Karpas-422 (cell line): ENCODE measurements at regions not wholly inside any gene's neighbourhood (a gene's known extent, or its start where the extent isn't known, plus 50 kb on each side); places are given as distances from the start of the nearest gene placed in this dataset. TPM values are rescaled to one million over a fixed set of nuclear protein-coding genes. Genes with fewer than 3 reads are reported as not detected.
A peak's percentile ranks its signal among the peaks of the same experiment; 100 is the strongest.

Experiments used
- DNase-seq: peaks from one replicate; pipeline ENCODE4 v3.0.0-alpha.2; 2015
- H2AFZ ChIP-seq: fragments of 200-600 bp; sonication (generic); 2 replicates; pipeline ENCODE4 v1.6.1; 2014; ENCODE audit warnings: antibody characterized with exemption, low read length, mixed read lengths
- H3K27ac ChIP-seq: fragments of 200-600 bp; sonication (generic); 2 replicates; pipeline ENCODE4 v1.5.1; 2014; ENCODE audit warnings: mild to moderate bottlenecking, low read length, moderate library complexity
- H3K27me3 ChIP-seq: fragments of 200-600 bp; sonication (generic); 2 replicates; pipeline ENCODE4 v1.6.1; 2014; ENCODE audit warnings: low read length, mixed read lengths
- H3K36me3 ChIP-seq: fragments of 200-600 bp; sonication (generic); 2 replicates; pipeline ENCODE4 v1.6.1; 2014; ENCODE audit warnings: low read length, mixed read lengths; ENCODE audit not compliant: insufficient read depth
- H3K4me1 ChIP-seq: fragments of 200-600 bp; sonication (generic); 2 replicates; pipeline ENCODE4 v1.6.1; 2014; ENCODE audit warnings: mild to moderate bottlenecking, low read length, mixed read lengths
- H3K4me2 ChIP-seq: fragments of 200-600 bp; sonication (generic); 2 replicates; pipeline ENCODE4 v1.6.1; 2014; ENCODE audit warnings: low read length, low read depth, mild to moderate bottlenecking; ENCODE audit not compliant: poor library complexity, severe bottlenecking
- H3K4me3 ChIP-seq: fragments of 200-600 bp; sonication (generic); 2 replicates; pipeline ENCODE4 v1.5.1; 2014; ENCODE audit warnings: mild to moderate bottlenecking, antibody characterized with exemption, low read length, mixed read lengths
- H3K79me2 ChIP-seq: fragments of 200-600 bp; sonication (generic); 2 replicates; pipeline ENCODE4 v1.6.1; 2014; ENCODE audit warnings: mild to moderate bottlenecking, low read length, mixed read lengths
- H3K9ac ChIP-seq: fragments of 200-600 bp; sonication (generic); 2 replicates; pipeline ENCODE4 v1.6.0; 2014; ENCODE audit warnings: low read length
- H3K9me2 ChIP-seq: fragments of 200-600 bp; sonication (generic), shearing (Covaris generic); replicated peaks from 2 replicates; pipeline ENCODE4 v1.6.0; 2014; ENCODE audit warnings: mild to moderate bottlenecking, low read length, moderate library complexity; ENCODE audit not compliant: insufficient read depth
- H3K9me3 ChIP-seq: fragments of 300-700, 200-600 bp; sonication (generic); 2 replicates; pipeline ENCODE4 v1.6.1; 2014; ENCODE audit warnings: low read length, mixed read lengths
- H4K20me1 ChIP-seq: fragments of 200-600 bp; sonication (generic); 2 replicates; pipeline ENCODE4 v1.6.1; 2014; ENCODE audit warnings: mild to moderate bottlenecking, antibody characterized with exemption, low read length, low read depth; ENCODE audit not compliant: insufficient read depth
- small RNA-seq: library from RNA; depleted of rRNA; stranded (forward); fragments of <200 nt; gene quantifications from one replicate; pipeline ENCODE3, GENCODE V24; 2014

DNA sequence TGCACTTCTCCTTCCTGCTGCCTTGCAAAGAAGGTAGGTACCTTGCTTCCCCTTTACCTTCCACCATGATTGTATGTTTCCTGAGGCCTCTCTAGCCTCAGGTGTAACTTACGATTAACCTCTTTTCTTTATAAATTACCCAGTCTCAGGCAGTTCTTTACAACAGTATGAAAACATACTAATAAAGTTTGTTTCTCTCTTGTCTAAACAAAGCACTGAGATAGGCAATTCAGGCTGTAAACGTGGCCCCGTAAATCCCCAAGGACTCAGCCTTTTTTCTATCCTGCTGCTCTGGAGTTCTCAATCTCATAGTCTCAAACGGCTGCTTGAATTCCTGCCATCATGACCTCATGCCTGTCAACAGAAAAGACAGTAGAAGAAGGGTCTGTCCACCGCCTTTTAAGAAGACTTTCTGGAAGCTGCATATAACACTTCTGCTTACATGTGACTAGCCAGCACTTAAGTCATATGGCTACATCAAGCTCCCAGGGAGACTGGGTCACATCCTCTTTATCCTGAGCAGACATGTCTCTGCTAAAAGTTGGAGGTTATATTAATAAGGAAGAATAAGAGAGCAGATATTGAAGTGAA lies 257.8 kb downstream of the EBLN2 start:
- Histone ChIP-seq H4K20me1 (no peaks in the 10 kb centered on the region), H3K9me2 (no peaks in the 10 kb centered on the region), H3K79me2 (no peaks in the 10 kb centered on the region), H3K36me3 (no peaks in the 10 kb centered on the region), H3K9me3 (no peaks in the 10 kb centered on the region), H2AFZ (no peak overlapping the region), H3K27ac (no peak overlapping the region), H3K4me3 (no peak overlapping the region), H3K9ac (no peak overlapping the region), H3K27me3 (no peaks in the 10 kb centered on the region; the same call in 1 of the 2 replicates), H3K4me1 (no peaks in the 10 kb centered on the region), H3K4me2 (no peak overlapping the region)
- no peak for DNase-seq

DNA sequence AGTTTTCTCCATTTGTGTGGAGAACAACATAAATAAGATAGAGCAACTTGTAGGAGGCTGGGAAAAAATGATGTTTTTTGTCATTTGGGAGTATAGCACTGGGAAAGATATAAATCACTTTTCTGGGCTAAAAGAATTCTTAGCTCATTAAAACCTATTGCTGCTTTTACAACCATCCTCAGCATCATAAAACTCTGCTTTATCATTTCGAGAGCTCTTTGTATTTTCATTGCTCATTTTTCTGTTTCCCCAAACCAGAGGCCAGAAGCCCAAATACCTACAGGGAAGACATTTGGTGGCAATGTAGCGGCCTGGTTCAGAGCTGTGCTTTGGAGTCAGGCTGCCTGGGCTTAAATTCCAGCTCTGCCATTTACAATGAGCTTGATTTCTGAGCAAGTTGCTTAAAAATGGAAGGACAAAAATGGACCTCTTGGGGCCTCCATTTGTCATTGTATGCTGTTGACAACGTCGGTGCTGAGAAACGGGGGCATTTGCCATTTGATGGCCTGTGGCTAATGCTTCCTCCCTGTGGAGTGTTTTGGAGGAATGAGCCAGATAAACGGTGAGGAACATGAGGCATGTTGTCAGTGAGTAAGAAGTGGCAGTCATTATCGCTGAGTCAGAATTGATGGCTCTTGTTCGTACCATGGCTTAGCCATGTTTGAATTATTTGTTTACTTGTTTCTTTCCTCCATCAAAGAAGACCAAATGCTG lies 260.0 kb downstream of the EBLN2 start:
- Histone ChIP-seq H3K9me3 (no peaks in the 10 kb centered on the region), H3K4me3 (no peak overlapping the region), H3K79me2 (no peaks in the 10 kb centered on the region), H3K27ac (no peak overlapping the region), H4K20me1 (no peaks in the 10 kb centered on the region), H3K4me1 (no peaks in the 10 kb centered on the region), H2AFZ (no peak overlapping the region), H3K27me3 (no peaks in the 10 kb centered on the region; the same call in 1 of the 2 replicates), H3K9ac (no peak overlapping the region), H3K9me2 (no peaks in the 10 kb centered on the region), H3K4me2 (no peak overlapping the region), H3K36me3 (no peaks in the 10 kb centered on the region)
- no peak for DNase-seq

DNA sequence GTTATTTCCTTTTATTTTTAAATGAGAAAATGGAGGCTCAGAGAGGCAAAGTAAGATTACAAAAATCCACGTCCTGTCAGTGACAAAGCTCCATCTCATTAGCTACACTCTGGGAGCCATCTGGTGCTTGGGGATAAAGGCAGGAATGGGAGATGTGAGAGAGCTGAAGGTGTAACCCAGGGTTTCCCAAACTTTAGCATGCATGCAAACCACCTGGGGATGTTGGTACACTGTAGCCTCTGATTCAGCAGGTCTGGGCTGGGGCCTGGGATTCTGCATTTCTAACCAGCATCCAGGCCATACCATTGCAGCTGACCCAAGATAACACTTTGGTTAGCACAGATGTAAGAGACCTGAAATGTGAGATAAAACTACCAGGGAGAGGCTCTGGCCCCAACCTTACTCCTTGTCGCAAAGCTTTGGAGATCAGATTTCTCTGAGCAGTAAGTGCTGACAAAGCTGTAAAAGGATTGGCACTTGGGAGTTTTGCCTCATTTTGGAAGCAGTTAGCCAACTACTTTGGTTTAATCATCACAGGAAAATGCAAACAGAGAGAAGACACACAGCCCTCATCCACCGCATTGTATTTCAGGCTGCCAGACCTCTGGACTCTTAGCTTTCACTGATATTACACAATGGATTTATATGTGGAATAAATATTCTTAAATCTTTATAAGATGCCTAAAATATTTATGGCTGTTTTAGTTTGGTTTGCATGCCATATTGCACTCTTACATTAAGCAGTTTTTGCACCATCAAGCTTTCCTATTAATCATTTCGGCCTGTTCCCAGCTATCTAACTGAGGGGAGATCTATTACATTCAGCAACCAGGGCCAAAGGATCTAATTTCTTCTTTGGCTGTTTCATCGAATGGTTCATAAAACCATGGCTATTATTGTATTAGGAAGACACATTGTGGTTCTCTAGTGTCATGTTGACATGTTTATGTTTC lies 263.0 kb downstream of the EBLN2 start:
- Histone ChIP-seq H3K36me3 (no peaks in the 10 kb centered on the region), H3K9me3 (no peaks in the 10 kb centered on the region), H2AFZ (no peak overlapping the region), H4K20me1 (no peaks in the 10 kb centered on the region), H3K4me1 (no peaks in the 10 kb centered on the region), H3K27me3 (no peaks in the 10 kb centered on the region), H3K27ac (no peak overlapping the region), H3K79me2 (no peaks in the 10 kb centered on the region), H3K9ac (no peak overlapping the region), H3K4me3 (no peak overlapping the region), H3K9me2 (no peaks in the 10 kb centered on the region), H3K4me2 (no peak overlapping the region)
- DNase-seq, result no peak

DNA sequence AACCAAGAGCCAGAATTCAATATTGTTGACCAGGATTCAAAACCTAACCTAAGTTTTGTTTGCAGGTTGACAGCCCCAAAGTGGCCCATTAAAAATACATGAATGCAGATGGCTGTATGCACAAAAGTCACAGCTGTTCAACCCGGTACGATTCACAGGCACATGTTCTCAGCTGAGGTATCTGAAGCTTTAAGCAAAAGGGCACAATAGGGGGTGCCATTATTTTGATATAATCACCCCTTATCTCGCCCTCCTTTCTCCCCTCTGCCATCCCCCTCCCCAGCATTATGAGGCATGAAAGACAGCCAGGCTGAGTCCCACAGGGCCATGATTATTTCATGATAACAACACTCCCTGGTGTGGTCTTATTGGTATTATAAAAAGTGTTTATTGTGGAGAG lies 264.9 kb downstream of the EBLN2 start:
- Histone ChIP-seq H3K79me2 (no peaks in the 10 kb centered on the region), H3K4me3 (no peak overlapping the region), H3K27me3 (no peaks in the 10 kb centered on the region), H4K20me1 (no peaks in the 10 kb centered on the region), H3K36me3 (no peaks in the 10 kb centered on the region), H3K27ac (no peak overlapping the region), H3K4me1 (no peaks in the 10 kb centered on the region), H2AFZ (no peak overlapping the region), H3K4me2 (no peak overlapping the region), H3K9me3 (no peaks in the 10 kb centered on the region), H3K9me2 (no peaks in the 10 kb centered on the region), H3K9ac (no peak overlapping the region)
- no peak for DNase-seq

DNA sequence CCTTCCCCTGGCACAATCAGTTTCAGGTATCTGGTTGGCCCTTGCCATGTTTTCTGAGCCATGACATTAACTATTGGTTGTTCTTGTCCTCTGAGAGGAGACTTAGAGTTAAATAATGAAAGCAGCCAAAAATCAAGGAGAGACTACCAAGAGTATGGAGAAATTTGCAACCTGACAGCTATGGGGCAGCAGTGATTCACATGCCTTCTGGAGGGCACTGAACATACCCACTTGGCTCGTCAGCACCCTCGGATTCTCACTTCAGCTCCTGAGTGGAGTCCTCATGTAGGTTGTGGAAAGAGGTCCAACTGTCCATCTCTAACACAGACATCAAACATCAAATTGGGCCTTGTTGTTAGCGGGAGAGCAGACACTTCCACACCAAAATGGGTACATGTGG lies 265.6 kb downstream of the EBLN2 start:
- no peaks in the 10 kb centered on the region for H3K4me1 ChIP-seq
- no peaks in the 10 kb centered on the region for H4K20me1 ChIP-seq
- H3K9ac ChIP-seq, result no peak overlapping the region
- DNase-seq, result peak; percentile 44
- H3K36me3 ChIP-seq, result no peaks in the 10 kb centered on the region
- no peak overlapping the region for H3K27ac ChIP-seq
- no peaks in the 10 kb centered on the region for H3K9me2 ChIP-seq
- H3K79me2 ChIP-seq, result no peaks in the 10 kb centered on the region
- H2AFZ ChIP-seq, result no peak overlapping the region
- no peaks in the 10 kb centered on the region for H3K9me3 ChIP-seq
- no peak overlapping the region for H3K4me2 ChIP-seq
- no peaks in the 10 kb centered on the region for H3K27me3 ChIP-seq
- H3K4me3 ChIP-seq, result no peak overlapping the region

Small RNA genes in the stretch of these regions (small RNA-seq; reads per million reads assigned to genes)
- not detected for gene RNU6-1270P
